GM19438 (cell line): ENCODE measurements at regions not wholly inside any gene's neighbourhood (a gene's known extent, or its start where the extent isn't known, plus 50 kb on each side); places are given as distances from the start of the nearest gene placed in this dataset.

Experiments used
- ATAC-seq: cut with Tn5 transposase; IDR thresholded peaks from one replicate; pipeline ENCODE4 v1.9.1; 2021; ENCODE audit warnings: low read depth; ENCODE audit not compliant: unreplicated experiment

- ATAC-seq, result no peak
Measured at GRCh38 chr3:23663661-23664186, 142.0 kb upstream of the UBE2E1 start.

GRCh38 chr3:23664459-23664858, 141.3 kb upstream of the UBE2E1 start:
- no peak for ATAC-seq

- no peak for ATAC-seq
Measured at GRCh38 chr3:23665741-23666140, 140.0 kb upstream of the UBE2E1 start.

- no peak for ATAC-seq
Measured at GRCh38 chr3:23666818-23667217, 138.9 kb upstream of the UBE2E1 start.

GRCh38 chr3:23667536-23668429, 138.0 kb upstream of the UBE2E1 start:
- no peak for ATAC-seq

- no peak for ATAC-seq
Measured at GRCh38 chr3:23668430-23668904, 137.3 kb upstream of the UBE2E1 start.

- ATAC-seq, result no peak
Measured at GRCh38 chr3:23669541-23670255, 136.1 kb upstream of the UBE2E1 start.

- no peak for ATAC-seq
Measured at GRCh38 chr3:23671851-23672589, 133.7 kb upstream of the UBE2E1 start.

GRCh38 chr3:23672628-23673027, 133.1 kb upstream of the UBE2E1 start:
- ATAC-seq, result no peak

- ATAC-seq, result no peak
Measured at GRCh38 chr3:23675010-23675409, 130.7 kb upstream of the UBE2E1 start.

- ATAC-seq, result no peak
Measured at GRCh38 chr3:23676093-23676492, 129.7 kb upstream of the UBE2E1 start.

GRCh38 chr3:23682646-23683045, 123.1 kb upstream of the UBE2E1 start:
- no peak for ATAC-seq

GRCh38 chr3:23685541-23686258, 120.1 kb upstream of the UBE2E1 start:
- no peak for ATAC-seq

- ATAC-seq, result no peak
Measured at GRCh38 chr3:23686519-23686918, 119.2 kb upstream of the UBE2E1 start.

- ATAC-seq, result no peak
Measured at GRCh38 chr3:23691357-23691895, 114.3 kb upstream of the UBE2E1 start.

- ATAC-seq, result no peak
Measured at GRCh38 chr3:23696842-23697241, 108.9 kb upstream of the UBE2E1 start.

GRCh38 chr3:23697416-23697815, 108.3 kb upstream of the UBE2E1 start:
- ATAC-seq, result no peak

- no peak for ATAC-seq
Measured at GRCh38 chr3:23698652-23699313, 107.0 kb upstream of the UBE2E1 start.

- no peak for ATAC-seq
Measured at GRCh38 chr3:23700616-23701015, 105.1 kb upstream of the UBE2E1 start.
